HT1080 (cell line): ENCODE measurements at regions not wholly inside any gene's neighbourhood (a gene's known extent, or its start where the extent isn't known, plus 50 kb on each side); places are given as distances from the start of the nearest gene placed in this dataset.
"Not testable (repeated sequence)": the region's sequence is repeated elsewhere in the genome, so short reads cannot be mapped to it uniquely, and the experiment has no call there.

Experiments
- DNase-seq: peaks from one replicate; pipeline ENCODE4 v3.0.0-alpha.2; 2015; ENCODE audit warnings: low read depth

DNA sequence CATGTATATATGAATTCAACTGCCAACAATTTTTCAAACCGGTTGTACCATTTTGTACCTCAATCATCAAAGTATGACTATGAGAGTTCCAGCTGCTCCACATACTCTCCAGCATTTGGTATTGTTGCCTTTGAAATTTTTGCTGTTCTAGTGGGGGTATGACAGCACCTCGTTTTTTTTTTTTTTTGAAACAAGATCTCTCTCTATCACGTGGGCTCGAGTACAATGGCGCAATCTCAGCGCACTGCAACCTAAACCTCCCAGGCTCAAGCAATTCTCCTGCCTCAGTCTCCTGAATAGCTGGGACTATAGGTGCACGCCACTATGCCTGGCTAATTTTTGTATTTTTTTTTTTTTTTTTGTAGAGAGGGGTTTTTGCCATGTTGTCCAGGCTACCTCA lies 144.7 kb upstream of the JARID2 start:
- no peak for DNase-seq

DNA sequence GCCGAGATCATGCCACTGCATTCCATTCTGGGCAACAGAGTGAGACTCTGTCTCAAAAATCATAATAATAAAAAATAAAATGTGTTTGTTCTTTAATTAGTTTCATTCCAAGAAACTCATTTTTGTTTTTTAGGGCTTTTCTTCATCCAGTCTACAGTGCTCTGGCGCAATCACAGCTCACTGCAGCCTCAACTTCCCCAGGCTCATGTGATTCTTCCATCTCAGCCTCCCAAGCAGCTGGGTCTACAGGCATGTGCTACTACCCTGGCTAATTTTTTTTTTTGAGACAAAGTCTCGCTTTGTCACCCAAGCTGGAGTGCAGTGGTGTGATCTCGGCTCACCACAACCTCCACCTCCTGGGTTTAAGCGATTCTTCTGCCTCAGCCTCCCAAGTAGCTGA lies 143.6 kb upstream of the JARID2 start:
- DNase-seq, result no peak

DNA sequence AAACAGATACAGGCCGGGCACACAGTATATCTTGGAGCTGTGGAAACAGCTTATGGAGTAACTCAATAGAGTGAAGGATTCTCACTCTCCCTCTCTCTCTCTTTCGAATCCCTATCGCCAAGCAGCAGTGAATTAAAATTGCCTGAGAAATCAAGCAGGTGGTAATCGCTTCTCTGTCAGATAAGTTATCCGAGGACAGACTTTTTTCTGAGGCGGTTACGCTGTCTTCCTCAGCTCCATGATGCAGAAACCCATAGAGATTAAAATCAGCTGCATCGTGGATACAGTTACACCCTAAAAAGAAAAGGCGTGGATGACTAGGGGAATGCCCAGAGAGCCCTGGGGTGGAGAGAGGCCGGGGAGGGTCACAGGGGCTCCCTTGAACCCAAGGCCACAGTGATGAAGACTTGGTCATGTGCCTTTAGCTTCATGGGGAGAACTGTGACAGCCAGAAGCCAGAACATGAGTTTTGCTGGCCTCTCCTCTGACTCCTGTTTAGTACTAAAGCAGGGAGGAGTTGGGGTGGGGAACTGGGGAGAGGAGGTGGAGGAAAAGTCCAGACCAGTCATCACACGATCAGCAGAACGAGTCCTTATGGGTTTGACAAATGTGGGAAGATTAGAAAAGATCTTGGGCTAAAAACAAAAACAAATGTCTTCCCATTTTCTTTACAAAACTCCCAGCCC lies 138.8 kb upstream of the JARID2 start:
- no peak for DNase-seq

DNA sequence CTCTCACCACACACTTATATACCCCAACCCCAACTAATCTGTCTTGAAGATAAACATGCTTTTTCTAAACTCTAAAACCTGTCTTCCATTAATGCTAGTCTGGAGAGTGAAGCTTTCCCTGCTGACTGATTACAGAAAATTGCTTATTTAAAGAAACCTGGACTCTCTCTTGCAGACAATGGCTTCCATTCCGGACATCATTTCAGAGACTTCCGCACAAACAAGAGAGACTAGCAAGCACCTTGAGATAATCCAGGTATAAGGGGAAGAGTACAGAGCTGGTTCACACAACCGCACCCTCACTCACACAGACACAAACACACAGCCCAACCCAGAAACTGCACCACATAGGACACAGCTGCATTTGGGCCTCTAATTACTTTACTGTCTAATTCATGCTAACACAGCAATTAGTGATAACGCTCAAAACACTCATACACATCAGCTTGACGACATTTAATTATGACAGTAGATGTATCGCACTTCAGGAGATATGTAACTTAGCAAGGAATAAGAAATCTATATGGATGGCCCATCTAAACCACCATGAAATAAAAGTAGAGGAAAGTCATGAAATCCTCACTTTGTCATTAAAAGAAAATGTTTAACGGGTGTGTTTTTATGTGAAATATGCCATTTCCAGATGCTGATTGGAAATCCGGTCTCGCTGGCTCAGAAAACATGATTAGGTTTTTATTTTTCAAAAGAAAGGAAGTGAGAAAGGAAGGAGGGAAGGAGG lies 138.1 kb upstream of the JARID2 start:
- DNase-seq, result no peak

DNA sequence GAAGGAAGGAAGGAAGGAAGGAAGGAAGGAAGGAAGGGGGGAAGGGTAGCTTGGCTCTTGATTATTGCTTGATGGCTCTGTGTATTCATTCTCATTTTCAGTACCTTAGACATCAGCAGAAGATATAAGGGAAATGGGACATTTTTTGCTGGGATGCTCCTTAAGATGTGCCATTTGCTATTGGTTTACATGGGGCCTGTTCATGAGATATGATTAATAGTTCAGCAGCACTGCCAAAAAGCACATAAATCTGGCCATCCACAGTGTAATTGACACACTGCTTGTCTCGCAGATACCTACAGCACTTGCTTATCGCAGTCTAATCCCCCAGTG lies 137.5 kb upstream of the JARID2 start:
- DNase-seq, result no peak

DNA sequence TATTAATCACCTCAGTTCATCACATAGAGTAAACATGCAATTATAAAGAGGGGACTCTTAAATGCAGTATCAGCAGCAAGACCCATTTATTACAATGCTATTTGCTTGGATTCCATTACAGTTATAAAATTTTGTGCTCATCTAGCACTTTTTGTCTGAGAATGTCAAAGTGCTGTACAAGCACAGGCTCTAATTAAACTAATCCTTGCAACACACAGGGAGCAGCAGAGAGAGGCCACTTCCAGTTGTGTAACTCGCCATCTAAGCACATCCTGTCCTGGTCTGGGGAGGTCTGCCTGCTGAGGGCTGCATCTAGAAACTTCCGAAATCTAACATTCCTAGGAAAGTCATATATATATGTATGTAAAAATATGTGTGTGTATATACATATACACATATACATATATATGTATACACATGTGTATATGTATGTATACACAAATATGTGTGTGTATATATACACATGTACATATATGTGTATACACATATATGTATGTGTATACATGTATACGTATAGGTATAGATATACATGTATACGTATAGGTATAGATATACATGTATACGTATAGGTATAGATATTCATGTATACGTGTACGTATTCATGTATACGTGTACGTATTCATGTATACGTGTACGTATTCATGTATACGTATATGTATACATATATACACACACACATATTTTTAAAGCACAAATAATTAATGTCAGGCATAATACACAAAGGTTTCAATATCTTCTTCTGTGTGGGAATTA lies 136.4 kb upstream of the JARID2 start:
- DNase-seq, result no peak

DNA sequence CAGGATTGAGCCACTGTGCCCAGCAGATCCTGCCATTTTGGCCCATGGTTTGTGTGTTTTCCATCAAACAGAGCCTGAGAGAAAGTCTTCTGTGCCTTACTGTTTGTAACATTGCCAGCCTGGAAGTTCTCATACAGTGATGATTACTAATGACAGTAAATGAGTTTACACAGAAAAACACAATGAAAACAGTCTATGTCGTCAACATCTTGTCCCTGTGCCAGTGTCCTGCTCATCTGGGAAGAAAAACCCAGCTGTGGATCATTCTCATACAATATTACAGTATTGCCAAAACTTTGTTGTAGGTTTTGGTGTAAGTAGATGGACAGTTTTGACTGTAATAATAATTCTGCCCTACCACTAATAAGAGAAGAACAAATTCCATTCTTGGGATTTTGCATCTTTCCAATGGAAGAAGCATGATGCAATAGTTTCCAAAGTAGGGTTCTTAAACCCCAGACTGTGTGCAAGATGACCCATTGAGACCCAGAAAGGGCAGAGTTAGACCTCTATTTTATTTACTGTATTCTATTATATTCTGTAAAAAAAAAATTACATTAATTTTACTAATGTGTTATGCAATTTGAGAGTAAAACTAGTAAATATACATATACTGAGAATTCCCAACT lies 135.0 kb upstream of the JARID2 start:
- no peak for DNase-seq

DNA sequence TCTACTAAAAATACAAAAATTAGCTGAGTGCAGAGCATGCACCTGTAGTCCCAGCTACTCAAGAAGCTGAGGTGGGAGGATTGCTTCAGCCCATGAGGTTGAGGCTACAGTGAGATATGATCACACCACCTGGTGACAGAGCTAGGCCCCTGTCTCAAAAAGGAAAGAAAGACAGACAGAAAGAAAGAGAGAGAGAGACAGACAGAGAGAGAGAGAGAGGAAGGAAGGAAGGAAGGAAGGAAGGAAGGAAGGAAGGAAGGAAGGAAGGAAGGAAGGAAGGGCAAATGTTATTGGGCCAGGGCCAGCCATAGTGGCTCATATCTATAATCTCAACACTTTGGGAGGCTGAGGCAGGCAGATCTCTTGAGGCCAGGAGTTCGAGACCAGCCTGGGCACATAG lies 134.3 kb upstream of the JARID2 start:
- not testable (repeated sequence) for DNase-seq

DNA sequence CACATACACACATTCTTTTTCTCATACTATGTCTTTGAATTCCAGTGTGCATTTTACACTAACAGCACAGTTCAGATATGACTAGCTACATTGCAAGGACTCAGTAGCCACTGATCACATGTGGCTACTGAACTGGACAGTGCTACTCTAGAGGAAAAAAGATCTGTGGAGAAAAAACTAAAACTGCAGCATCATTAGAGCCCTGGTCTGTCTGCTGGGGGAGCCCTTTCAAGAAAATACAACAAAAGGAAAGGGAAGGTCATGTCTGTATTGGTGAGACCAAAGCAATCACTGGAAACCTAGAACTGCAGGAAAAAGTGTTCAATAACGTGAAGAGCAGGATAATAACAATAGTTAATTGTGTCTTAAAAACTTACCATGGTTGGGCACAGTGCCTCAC lies 132.3 kb upstream of the JARID2 start:
- no peak for DNase-seq

DNA sequence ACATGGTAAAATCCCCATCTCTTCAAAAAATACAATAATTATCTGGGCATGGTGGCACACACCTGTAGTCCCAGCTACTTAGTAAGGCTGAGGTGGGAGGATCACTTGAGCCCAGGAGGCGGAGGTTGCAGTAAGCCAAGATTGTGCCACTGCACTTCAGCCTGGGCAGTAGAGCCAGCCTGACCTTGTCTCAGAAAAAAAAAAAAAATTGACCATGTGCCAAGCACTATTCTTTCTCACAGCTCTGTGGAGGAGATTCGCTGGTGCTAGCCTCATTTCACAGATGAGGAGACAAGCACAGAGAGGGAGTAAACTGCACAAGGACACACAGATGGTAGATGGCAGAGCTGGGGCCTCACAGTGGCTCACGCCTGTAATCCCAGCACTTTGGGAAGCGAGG lies 131.8 kb upstream of the JARID2 start:
- DNase-seq, result no peak

DNA sequence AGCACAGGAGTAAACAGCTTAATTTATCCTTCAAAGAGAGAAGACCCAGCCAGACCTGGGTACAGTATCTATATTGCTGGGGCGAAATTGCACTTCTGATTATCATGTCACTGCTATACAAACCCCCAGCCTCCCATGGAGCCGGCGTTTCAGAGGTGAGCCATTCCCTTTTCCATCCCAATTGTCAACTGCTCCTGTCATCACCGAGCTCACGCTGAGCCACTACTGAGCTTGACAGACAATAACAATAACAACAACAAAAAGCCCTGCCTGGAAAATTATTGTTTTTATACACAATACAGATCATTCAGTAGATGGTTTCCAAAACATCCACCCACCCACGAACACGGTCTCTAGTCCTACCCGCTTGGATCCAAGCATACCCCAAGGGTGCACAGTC lies 129.0 kb upstream of the JARID2 start:
- no peak for DNase-seq

DNA sequence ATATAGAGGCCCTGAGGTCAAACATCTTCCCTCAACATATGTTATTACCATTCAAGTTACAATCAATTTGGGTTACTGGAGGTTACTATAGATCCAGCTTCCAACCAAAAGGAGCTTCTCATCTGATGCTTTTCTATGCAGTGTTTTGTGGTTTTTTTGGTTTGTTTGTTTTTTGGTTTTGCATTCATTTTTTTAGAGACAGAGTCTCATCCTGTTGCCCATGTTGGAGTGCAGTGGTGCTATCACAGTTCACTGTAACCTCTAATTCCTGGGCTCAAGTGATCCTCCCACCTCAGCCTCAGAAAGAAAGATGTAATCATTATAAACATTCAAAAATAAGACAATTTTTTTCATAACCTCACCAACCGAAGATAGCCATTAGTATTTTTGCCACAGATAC lies 124.4 kb upstream of the JARID2 start:
- DNase-seq, result no peak

DNA sequence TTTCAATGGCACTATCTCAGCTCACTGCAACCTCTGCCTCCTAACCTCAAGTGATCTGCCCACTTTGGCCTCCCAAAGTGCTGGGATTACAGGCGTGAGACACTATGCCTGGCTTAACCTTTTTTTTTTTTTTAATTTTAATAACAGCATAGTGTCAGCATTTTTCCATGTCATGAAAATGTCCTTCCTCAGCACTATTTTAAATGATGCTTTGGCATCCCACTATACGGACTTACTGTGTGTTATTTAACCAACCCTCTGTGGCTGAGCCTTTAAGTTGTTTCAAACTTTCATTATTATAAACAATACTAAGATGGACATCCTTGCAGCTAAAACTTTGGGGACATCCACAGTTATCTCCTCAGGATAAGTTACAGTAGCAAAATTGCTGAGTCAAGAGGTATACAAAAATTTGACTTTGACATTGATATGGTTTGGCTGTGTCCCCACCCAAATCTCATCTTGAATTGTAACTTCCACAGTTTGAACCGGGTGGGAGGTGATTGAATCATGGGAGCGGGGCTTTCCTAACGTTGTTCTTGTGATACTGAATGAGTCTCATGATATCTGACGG lies 123.8 kb upstream of the JARID2 start:
- DNase-seq, result no peak

DNA sequence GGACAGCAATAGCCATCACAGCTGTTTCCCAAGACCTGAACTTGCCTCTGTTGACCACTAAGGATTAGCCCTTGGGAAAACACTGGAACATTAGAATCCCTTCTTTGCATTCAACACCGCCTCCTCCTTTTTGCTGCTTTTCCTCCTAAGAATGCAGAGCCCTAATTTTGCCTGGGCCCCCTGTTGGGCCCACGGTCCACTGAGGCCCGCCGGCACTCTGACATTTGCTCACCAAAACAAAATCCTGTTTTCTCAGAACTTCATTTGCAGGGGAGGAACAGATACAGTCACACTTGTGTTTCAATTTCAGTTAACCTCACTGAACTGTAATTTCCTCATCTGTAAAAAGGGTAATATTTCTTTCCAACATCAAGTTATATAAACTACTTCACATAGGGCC lies 116.0 kb upstream of the JARID2 start:
- no peak for DNase-seq

DNA sequence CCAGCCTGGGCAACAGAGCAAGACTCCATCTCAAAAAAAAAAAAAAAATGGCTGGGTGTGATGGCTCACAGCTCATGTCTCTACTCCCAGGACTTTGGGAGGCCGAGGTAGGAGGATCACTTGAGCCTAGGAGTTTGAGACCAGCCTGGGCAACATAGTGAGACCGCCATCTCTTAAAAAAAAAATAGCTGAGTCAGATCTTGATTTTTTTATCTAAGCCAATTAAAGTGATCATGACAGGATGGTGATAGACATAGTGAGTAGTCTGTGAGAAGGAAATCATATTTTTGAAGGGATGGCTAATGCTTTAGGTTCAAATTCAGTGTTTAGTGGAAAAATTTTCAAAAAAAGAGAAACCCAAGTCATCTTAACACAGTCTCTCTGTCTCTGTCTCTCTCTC lies 114.6 kb upstream of the JARID2 start:
- DNase-seq, result no peak

DNA sequence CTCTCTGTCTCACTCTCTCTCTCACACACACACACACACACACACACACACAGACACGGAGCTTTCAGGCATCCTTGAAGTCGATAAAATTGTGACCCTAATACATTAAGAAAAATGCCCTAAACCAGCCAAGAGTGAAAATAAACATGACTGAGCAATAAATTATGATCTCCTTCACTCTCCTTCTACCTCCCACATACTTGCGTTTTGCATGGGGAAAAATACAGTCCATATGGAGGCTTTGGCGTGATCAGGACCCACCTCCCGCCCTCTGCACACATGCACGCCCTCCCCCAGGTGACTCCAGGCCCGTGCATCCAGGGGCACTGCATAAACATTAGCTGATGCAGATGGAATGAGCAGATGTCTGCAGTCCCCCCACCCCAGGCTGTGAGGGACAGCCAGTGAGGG lies 114.2 kb upstream of the JARID2 start:
- DNase-seq, result no peak

DNA sequence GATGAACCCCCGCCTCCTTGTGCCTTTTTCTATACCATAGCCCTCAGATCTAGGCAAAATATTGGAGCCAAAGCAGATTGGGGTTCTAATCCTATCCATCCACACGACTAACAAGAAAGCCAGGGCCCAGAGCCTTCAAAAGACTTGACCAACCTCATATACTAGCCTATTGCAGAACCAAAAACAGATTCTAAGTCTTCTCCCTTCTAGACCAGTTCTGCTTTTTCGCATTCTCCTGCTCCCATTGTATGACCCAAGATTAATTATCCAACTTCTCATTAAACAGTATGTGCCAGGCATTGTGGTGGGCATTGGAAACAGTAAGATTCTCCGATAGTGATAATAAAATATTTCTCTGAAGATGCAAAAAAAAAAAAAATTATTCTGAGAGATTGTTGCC lies 113.7 kb upstream of the JARID2 start:
- DNase-seq, result no peak

DNA sequence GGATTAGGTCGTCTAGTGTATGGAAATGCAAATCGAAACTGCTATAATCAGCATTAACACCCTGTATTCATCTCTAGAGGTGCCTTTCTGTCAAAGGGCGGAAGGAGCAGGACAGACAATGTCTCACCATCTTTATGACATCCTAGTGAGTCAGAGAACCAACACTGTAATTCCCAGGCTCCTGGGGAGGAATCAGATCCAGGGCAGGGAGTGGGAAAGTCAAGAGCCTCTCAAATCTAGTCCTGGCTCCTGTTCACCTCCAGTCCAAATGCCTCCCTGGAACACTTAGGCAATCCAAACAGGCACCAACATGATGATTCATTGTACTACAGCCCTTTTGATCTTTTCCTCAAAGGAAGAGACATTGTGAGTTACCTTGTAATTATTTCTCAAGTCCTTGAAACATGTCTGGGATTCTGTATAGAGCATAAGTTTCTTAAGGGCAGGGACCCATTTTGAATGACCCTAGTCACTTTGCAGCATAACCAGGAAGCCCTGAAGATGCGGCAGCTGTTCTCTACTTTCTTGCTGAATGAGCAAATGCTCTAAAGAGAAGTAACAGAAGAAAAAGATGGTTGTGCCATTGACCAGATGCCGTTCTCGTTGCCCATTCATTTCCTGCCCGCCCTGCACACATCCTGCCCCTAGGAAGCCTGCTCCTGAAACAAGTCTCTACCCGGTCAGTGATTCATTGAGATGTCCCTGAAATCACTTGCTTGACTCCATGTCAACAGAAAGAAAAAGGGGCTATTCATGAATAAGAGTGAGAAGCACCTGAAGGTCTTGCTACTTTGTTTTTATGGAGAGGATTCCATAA lies 112.8 kb upstream of the JARID2 start:
- DNase-seq, result peak; percentile 98

DNA sequence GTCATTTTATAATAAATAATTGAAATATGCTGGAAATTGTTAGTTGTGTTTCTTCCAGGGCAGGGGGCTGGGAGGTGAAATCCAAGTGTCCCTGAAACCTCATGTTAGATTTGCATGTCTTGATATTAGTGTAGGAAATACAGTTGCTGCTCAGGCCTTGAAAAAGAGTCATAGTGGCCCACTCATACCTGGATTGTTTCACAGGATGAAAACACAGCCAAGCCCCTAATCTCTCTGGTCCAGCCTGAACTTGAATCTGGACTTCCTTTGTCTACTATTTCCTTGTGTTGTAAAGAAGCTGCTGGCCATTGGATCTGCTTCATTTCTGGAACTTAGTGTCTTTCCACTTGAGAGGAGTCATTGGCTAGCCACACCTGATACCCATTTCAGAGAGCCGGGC lies 108.8 kb upstream of the JARID2 start:
- no peak for DNase-seq

DNA sequence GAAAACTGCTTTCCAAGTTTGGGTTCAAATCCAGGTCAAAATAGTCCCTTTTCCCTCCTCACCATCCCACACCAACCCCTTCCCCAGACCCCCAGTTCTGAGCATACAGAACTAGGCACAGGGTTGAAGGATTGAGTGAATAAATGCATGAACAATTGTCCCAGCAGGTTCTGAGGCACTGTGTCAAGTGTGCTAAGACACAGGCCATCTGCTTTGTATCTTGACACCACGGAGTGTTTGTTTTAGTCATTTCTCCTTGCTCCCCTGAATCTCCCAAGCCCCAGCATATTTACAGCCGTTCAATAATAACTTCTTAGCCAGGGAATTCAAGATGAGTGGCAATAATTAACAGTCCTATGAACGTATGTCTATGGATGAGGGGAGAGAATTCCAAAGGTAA lies 102.8 kb upstream of the JARID2 start:
- DNase-seq, result no peak

DNA sequence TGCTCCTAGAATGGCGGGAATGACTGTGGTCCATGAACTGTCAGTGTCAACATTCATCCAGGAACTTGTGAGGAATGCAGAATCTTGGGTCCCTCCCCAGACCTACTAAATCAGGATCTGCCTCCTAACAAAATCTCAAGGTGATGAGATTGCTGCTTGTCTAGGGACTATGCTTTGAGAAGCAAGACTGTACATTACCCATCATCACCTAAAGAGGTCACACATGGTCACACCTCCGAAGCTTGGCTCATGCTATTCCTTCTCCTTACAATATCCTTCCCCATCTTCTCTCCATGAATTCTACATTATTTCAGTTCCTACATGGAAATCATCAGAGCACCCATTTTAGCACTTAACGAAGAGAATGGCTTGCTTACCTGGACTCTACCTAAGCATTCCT lies 102.3 kb upstream of the JARID2 start:
- no peak for DNase-seq
